A673 (cell line): ENCODE measurements at regions not wholly inside any gene's neighbourhood (a gene's known extent, or its start where the extent isn't known, plus 50 kb on each side); places are given as distances from the start of the nearest gene placed in this dataset.
"Not testable (repeated sequence)": the region's sequence is repeated elsewhere in the genome, so short reads cannot be mapped to it uniquely, and the experiment has no call there.

Experiments used
- BruUV-seq: library from RNA; stranded (reverse); fragments of 400-500 nt; replicated peaks from 2 replicates; lab custom pipeline; 2021; lab: Mats Ljungman, UMichigan
- CTCF ChIA-PET: fragments of 300-600 bp; sonication (Branson Sonifier 250); formaldehyde crosslinking; loops from one replicate; lab custom pipeline; 2022; ENCODE audit warnings: antibody characterized with exemption; lab: Charles Lee
- POLR2A ChIA-PET: fragments of 300-600 bp; sonication (Branson Sonifier 250); formaldehyde crosslinking; loops from one replicate; lab custom pipeline; 2022; ENCODE audit warnings: antibody characterized with exemption; ENCODE audit not compliant: low non-redundant PET; lab: Charles Lee
- DNase-seq: peaks from one replicate; pipeline ENCODE4 v3.0.0-alpha.2; 2015; ENCODE audit warnings: low spot score
- H3K27ac ChIP-seq: fragments of 200-600 bp; sonication (generic); 2 replicates; pipeline ENCODE4 v1.5.1; 2016; ENCODE audit warnings: mixed run types, low read depth, mild to moderate bottlenecking, mixed read lengths, antibody characterized with exemption, low read length; ENCODE audit not compliant: poor library complexity, severe bottlenecking
- H3K27me3 ChIP-seq: fragments of 200-600 bp; sonication (generic); replicated peaks from 2 replicates; pipeline ENCODE4 v1.6.1; 2017; ENCODE audit warnings: mixed run types, low read depth, mild to moderate bottlenecking, mixed read lengths, antibody characterized with exemption, low read length; ENCODE audit not compliant: insufficient read depth, poor library complexity
- H3K36me3 ChIP-seq: fragments of 200-600 bp; sonication (generic); 2 replicates; pipeline ENCODE4 v1.6.1; 2016; ENCODE audit warnings: mixed run types, mild to moderate bottlenecking, mixed read lengths, antibody characterized with exemption, low read length; ENCODE audit not compliant: insufficient read depth, poor library complexity, severe bottlenecking
- H3K4me1 ChIP-seq: fragments of 200-600 bp; sonication (generic); 2 replicates; pipeline ENCODE4 v1.6.1; 2017; ENCODE audit warnings: mixed run types, mild to moderate bottlenecking, mixed read lengths, antibody characterized with exemption, low read length; ENCODE audit not compliant: insufficient read depth, poor library complexity, severe bottlenecking
- H3K4me3 ChIP-seq: fragments of 200-600 bp; sonication (generic); 2 replicates; pipeline ENCODE4 v1.5.1; 2016; ENCODE audit warnings: low read depth, mixed run types, mild to moderate bottlenecking, mixed read lengths, low read length; ENCODE audit not compliant: poor library complexity, severe bottlenecking
- H3K9me3 ChIP-seq: fragments of 200-600 bp; sonication (generic); 2 replicates; pipeline ENCODE4 v1.6.1; 2016; ENCODE audit warnings: mixed run types, low read depth, mild to moderate bottlenecking, mixed read lengths, antibody characterized with exemption, low read length; ENCODE audit not compliant: poor library complexity, severe bottlenecking
- EZH2 ChIP-seq: fragments of 200-600 bp; sonication (generic); IDR thresholded peaks from 2 replicates; pipeline ENCODE4 v1.6.1; 2017; ENCODE audit warnings: borderline replicate concordance, low read depth, mild to moderate bottlenecking, mixed read lengths, antibody characterized with exemption, low read length; ENCODE audit not compliant: poor library complexity, severe bottlenecking
- intact Hi-C: fragments of 100-400 bp; cut with micrococcal nuclease; formaldehyde crosslinking; loops from one replicate; pipeline ENCODE4 v1.10.0; 2022; ENCODE audit not compliant: unreplicated experiment
- TF ChIP-seq, protein P1 (sequence below): fragments of 300-800, 200-600 bp; sonication (generic); conservative IDR thresholded peaks from 2 replicates; pipeline ENCODE4 v1.5.1; 2017; ENCODE audit warnings: low read depth, mild to moderate bottlenecking, antibody characterized with exemption, low read length, moderate library complexity, mixed read lengths

DNA sequence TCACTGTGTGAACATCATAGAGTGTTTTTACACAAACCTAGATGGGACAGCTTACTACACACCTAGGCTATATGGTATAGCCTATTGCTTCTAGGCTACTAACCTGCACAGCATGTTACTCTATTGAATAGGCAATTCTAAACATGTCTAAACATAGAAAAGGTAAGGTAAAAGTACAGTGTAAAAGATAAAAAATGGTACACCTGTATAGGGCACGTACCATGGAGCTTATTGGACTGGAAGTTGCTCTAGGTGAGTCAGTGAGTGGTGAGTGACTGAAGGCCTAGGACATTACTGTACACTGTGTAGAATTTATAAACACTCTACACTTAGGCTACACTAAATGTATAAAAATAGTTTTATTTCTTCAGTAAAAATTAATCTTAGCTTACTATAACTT lies 182.0 kb upstream of the THSD7A start:
- no peaks in the 10 kb centered on the region for H3K27me3 ChIP-seq
- TF ChIP-seq, protein P1, sequence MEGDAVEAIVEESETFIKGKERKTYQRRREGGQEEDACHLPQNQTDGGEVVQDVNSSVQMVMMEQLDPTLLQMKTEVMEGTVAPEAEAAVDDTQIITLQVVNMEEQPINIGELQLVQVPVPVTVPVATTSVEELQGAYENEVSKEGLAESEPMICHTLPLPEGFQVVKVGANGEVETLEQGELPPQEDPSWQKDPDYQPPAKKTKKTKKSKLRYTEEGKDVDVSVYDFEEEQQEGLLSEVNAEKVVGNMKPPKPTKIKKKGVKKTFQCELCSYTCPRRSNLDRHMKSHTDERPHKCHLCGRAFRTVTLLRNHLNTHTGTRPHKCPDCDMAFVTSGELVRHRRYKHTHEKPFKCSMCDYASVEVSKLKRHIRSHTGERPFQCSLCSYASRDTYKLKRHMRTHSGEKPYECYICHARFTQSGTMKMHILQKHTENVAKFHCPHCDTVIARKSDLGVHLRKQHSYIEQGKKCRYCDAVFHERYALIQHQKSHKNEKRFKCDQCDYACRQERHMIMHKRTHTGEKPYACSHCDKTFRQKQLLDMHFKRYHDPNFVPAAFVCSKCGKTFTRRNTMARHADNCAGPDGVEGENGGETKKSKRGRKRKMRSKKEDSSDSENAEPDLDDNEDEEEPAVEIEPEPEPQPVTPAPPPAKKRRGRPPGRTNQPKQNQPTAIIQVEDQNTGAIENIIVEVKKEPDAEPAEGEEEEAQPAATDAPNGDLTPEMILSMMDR = no peak
- no peak for TF ChIP-seq EZH2
- CTCF ChIA-PET = no interaction called here
- intact Hi-C loops = no loop called here
- H3K4me3 ChIP-seq = no peak overlapping the region
- POLR2A ChIA-PET = no interaction called here
- no TSS peak for BruUV-seq
- H3K27ac ChIP-seq = no peak overlapping the region
- H3K9me3 ChIP-seq = no peaks in the 10 kb centered on the region
- no peak for DNase-seq
- no peaks in the 10 kb centered on the region for H3K4me1 ChIP-seq
- H3K36me3 ChIP-seq = no peaks in the 10 kb centered on the region

DNA sequence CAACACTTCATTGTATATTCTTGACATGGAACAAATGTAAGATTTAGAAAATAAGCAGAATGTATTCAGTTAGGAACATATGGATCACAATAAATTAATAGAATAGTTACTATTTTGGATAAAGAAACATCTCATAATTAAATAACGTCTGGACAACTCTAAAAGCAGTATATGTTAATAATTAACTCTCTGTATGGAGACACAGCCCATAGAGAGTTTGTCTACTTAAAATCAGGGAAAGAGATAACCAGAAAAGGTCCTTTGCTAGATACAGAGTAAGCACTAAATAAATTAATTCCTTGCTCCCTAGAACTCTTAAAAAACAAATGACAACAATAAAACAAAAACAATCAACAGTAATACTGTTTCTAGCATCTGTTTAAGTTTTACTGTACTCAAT lies 184.4 kb upstream of the THSD7A start:
- Histone ChIP-seq H3K27ac (no peak overlapping the region), H3K27me3 (no peaks in the 10 kb centered on the region), H3K4me1 (no peaks in the 10 kb centered on the region), H3K36me3 (no peaks in the 10 kb centered on the region), H3K9me3 (no peaks in the 10 kb centered on the region), H3K4me3 (no peak overlapping the region)
- POLR2A ChIA-PET = no interaction called here
- intact Hi-C loops = no loop called here
- CTCF ChIA-PET = no interaction called here
- DNase-seq = no peak
- no TSS peak for BruUV-seq
- TF ChIP-seq, protein P1 = no peak
- TF ChIP-seq EZH2 = no peak

DNA sequence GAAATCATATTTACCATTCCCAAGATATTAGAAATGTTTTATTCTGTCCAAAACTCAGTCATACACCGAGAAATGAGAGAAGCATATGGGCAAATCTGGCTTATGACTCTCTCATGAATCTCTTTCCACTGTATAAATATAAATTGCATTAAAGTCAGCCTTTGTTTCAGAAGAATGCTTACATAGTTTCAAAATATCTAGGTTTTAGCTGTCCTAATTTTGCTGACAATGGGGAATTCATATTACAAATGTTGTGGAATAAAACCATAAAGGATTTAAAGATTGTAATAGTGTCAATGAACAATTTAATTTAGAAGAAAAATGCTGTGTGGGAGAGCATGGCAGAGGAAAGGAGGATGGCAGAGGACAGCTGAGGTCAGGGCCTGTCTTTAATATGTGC lies 185.0 kb upstream of the THSD7A start:
- no peak overlapping the region for H3K27ac ChIP-seq
- no TSS peak for BruUV-seq
- TF ChIP-seq, protein P1 = no peak
- TF ChIP-seq EZH2 = no peak
- H3K27me3 ChIP-seq = no peaks in the 10 kb centered on the region
- DNase-seq = no peak
- H3K36me3 ChIP-seq = no peaks in the 10 kb centered on the region
- H3K4me3 ChIP-seq = no peak overlapping the region
- ChIA-PET CTCF (no interaction called here), POLR2A (no interaction called here)
- intact Hi-C loops = no loop called here
- no peaks in the 10 kb centered on the region for H3K4me1 ChIP-seq
- H3K9me3 ChIP-seq = no peaks in the 10 kb centered on the region

DNA sequence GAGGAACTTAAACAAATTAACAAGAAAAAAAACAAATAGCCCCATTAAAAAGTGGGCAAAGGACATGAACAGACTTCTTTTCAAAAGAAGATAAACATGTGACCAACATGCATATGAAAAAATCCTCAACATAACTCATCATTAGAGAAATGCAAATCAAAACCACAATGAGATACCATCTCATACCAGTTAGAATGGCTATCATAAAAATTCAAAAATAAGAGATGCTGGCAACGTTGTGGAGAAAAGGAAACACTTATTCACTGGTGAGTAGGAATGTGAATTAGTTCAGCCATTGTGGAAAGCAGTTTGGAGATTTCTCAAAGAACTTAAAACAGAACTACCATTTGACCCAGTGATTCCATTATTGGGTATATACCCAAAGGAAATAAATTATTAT lies 189.1 kb upstream of the TMEM106B start:
- H3K27me3 ChIP-seq, BruUV-seq, intact Hi-C loops, DNase-seq, POLR2A ChIA-PET, H3K36me3 ChIP-seq, H3K4me3 ChIP-seq, H3K27ac ChIP-seq, H3K4me1 ChIP-seq, H3K9me3 ChIP-seq, CTCF ChIA-PET: not testable (repeated sequence)
